ENCODE measurements at regions not wholly inside any gene's neighbourhood (a gene's known extent, or its start where the extent isn't known, plus 50 kb on each side); places are given as distances from the start of the nearest gene placed in this dataset.

GRCh38 chr9:135008416-135008815 is 79.1 kb upstream of the OLFM1 start:
- no peak for DNase-seq (ENCODE audit: low read depth)

GRCh38 chr9:135009051-135009560 is 78.4 kb upstream of the OLFM1 start:
- no peak for DNase-seq (ENCODE audit: low read depth)

GRCh38 chr9:135009794-135010585 is 77.5 kb upstream of the OLFM1 start:
- no peak for DNase-seq (ENCODE audit: low read depth)

DNA sequence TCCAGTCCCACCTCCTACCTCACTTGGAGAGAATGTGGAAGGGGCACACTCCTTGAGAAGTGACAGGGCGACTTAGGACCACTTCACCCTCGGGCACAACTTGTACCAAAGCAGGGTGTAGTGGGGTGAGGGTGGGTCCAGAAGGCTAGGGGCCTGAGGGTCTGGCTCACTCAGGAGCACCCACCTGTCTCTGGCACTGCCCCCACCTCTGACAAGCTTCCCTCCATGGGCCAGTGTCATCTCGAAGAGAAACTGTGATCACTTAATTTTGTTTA is 76.9 kb upstream of the OLFM1 start:
- DNase-seq (ENCODE audit: low read depth) = no peak

GRCh38 chr9:135010921-135011320 is 76.5 kb upstream of the OLFM1 start:
- DNase-seq (ENCODE audit: low read depth) = no peak

- DNase-seq (ENCODE audit: low read depth) = no peak
These were observed 75.3 kb upstream of the OLFM1 start for GRCh38 chr9:135012166-135012565.

- DNase-seq (ENCODE audit: low read depth) = no peak
These were observed 73.0 kb upstream of the OLFM1 start for GRCh38 chr9:135014311-135015010.

GRCh38 chr9:135015096-135015495 is 72.4 kb upstream of the OLFM1 start:
- no peak for DNase-seq (ENCODE audit: low read depth)

DNA sequence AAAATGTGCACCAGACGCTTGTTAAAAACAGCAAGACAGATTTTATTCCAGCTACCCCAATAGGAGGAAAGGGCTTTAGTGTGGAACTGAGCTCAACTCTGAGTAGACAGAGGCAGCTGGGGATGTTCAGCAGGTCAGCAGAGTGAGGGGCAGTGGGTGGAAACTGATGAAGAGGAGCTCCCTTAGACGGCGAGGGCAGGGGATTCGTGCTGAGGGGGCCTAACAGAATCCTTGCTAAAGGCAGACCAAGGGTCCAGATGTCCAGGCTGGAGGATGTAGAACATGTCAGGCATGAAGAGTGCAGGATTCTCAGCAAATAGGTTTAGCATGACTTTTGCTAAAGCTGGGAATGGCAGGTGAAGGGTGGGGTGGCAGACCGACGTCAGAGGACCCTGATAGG is 71.9 kb upstream of the OLFM1 start:
- no peak for DNase-seq (ENCODE audit: low read depth)

DNA sequence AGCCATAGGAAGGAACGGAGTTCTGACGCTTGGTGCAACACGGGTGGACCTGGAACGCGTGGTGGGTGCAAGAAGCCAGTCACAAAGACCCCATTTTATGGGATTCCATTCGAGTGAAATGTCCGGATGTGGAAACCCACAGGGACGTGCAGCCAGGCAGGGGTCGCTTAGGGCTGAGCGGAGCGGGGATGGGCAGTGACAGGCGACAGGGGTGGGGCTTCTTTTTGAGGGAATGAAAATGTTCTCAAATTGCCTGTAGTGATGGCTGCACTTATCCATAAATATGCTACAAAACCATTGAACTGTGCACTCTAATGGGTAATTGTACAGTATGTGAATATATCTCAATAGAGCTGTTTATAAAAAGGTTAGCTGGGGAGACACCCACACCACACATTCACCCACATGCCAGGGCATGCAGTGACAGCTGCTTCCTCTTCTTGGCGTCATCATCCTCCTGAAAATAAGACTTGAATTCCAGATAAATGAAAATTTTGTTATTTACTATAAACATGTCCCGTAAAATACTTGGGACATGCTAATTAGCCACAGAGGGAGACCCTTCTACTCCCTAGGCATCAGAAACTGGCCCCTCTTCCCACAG is 71.3 kb upstream of the OLFM1 start:
- peak; percentile 3 for DNase-seq (ENCODE audit: low read depth)

GRCh38 chr9:135016876-135017275 is 70.6 kb upstream of the OLFM1 start:
- DNase-seq (ENCODE audit: low read depth) = no peak

GRCh38 chr9:135017899-135018298 is 69.6 kb upstream of the OLFM1 start:
- DNase-seq (ENCODE audit: low read depth) = no peak

- no peak for DNase-seq (ENCODE audit: low read depth)
These were observed 69.1 kb upstream of the OLFM1 start for GRCh38 chr9:135018306-135018915.

DNA sequence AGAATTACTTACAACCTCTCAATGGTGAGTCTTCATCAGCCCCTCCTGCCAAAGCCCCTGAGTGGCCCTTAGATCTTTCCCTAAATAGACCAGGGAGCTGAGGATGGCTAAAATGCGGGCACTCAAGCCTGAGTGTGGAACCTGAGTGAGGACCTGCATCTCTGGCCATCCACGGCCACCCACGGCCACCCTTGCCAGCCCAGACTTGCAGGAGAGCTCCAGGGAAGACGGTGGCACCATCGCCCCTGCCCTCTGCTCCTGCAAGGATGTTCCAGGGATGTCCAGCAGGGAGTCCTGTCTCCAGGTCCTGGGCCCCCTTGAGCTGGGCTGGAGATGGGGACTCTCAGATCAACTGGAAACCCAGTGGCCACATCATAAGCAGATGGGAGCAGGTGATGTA is 68.2 kb upstream of the OLFM1 start:
- no peak for DNase-seq (ENCODE audit: low read depth)

- no peak for DNase-seq (ENCODE audit: low read depth)
These were observed 66.7 kb upstream of the OLFM1 start for GRCh38 chr9:135020481-135021392.

DNA sequence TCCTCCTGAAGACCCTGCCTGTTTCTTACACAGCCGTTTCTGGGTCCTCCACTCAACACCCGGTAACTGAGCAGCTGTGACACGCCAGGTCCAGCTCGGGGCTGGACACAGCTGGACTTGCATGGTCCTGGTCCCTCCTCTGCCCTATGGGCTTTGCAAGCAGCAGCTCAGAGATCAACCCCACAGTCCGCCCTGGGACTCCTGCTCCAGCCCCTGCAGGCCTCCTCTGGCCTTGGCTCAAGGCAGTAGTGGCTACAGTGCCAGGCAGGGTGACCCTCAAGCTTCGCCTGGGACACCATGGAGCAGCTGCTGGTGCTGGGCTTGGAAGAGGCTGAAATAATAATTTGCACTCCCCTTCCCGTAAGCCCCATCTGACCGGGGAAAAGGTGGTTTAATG is 66.1 kb upstream of the OLFM1 start:
- DNase-seq (ENCODE audit: low read depth) = no peak

GRCh38 chr9:135022191-135022870 is 65.1 kb upstream of the OLFM1 start:
- DNase-seq (ENCODE audit: low read depth) = no peak

- DNase-seq (ENCODE audit: low read depth) = peak; percentile 68
These were observed 64.2 kb upstream of the OLFM1 start for GRCh38 chr9:135023088-135023785.

DNA sequence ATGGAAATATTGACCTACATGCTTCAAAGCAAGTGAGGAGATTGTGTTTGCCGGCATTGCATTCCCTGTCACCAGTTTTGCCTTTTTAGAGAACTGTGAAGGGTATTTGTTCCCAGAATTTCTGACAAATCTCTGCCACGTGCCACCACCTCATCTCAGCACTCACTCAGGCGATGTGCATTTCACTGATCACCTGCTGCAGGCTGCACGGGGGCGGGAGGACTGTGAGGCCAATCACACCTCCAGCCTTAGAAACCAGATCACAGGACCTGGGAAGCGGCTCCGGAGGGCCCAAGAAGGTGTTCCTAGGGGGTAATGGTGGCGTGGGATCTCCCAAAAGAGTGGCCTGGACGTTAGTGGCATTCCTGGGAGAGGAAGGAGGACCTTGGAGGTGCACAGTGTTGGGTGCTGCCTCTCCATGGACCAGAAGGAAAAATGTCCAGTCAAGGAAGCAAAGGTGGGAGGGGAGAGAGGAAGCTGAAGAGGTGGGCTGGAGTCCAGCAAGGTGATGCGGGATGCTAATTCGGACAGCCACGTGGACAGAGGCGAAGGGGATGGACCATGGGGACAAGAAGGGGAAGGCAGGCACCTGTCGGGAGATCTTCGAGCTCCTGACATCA is 63.6 kb upstream of the OLFM1 start:
- no peak for DNase-seq (ENCODE audit: low read depth)

GRCh38 chr9:135029463-135029862 is 58.0 kb upstream of the OLFM1 start:
- no peak for DNase-seq (ENCODE audit: low read depth)

Data from LHCN-M2 (cell line).